SK-N-SH (cell line): ENCODE measurements at regions not wholly inside any gene's neighbourhood (a gene's known extent, or its start where the extent isn't known, plus 50 kb on each side); places are given as distances from the start of the nearest gene placed in this dataset.

ENCODE experiments used
- CTCF ChIA-PET: fragments of 300-600, 350-600 bp; formaldehyde crosslinking; extraction: SDS; loops from one replicate; lab custom pipeline; 2021; lab: Yijun Ruan, JAX
- POLR2A ChIA-PET: fragments of 350-600 bp; sonication (Branson Sonifier 250); formaldehyde crosslinking; extraction: SDS; loops from one replicate; lab custom pipeline; 2020; ENCODE audit warnings: antibody characterized with exemption, inconsistent platforms; lab: Yijun Ruan, JAX
- DNase-seq: peaks from one replicate; pipeline ENCODE4 v3.0.0; 2012
- H2AFZ ChIP-seq: fragments of 200-600 bp; sonication (generic); 2 replicates; pipeline ENCODE4 v1.8.1; 2016; ENCODE audit warnings: antibody characterized with exemption, mild to moderate bottlenecking, low read depth
- H3F3A ChIP-seq: fragments of 200-600 bp; sonication (generic); replicated peaks from 2 replicates; pipeline ENCODE3; 2016; ENCODE audit warnings: antibody characterized with exemption, mild to moderate bottlenecking; ENCODE audit not compliant: insufficient read depth
- H3K27ac ChIP-seq, 2 experiments: fragments of 200-500 bp in 1 of 2; fragments of 200-600 bp in 1 of 2; sonication (Bioruptor generic) in 1 of 2; sonication (generic), shearing (Covaris generic) in 1 of 2; 2 replicates each; pipeline versions ENCODE4 v1.5.1 to v1.6.1; 2014 to 2016; ENCODE audit warnings: low read depth in 2 of 2, inconsistent platforms in 1 of 2, low read length in 1 of 2, mild to moderate bottlenecking in 1 of 2, mixed read lengths in 1 of 2
- H3K27me3 ChIP-seq: fragments of 200-600 bp; sonication (generic), shearing (Covaris generic); 2 replicates; pipeline ENCODE4 v1.6.1; 2016; ENCODE audit warnings: mixed run types; ENCODE audit not compliant: insufficient read depth
- H3K36me3 ChIP-seq, 2 experiments: fragments of 200-500 bp in 1 of 2; fragments of 200-600 bp in 1 of 2; sonication (Bioruptor generic) in 1 of 2; sonication (generic) in 1 of 2; replicated peaks in 1 of 2; 2 replicates each; pipeline versions ENCODE3 to v1.5.1; 2014 to 2016; ENCODE audit warnings: low read length in 1 of 2, mild to moderate bottlenecking in 1 of 2; ENCODE audit not compliant: insufficient read depth in 2 of 2, control insufficient read depth in 1 of 2
- H3K4me1 ChIP-seq, 2 experiments: fragments of 200-500 bp in 1 of 2; fragments of 200-600 bp in 1 of 2; sonication (Bioruptor generic) in 1 of 2; sonication (generic), shearing (Covaris generic) in 1 of 2; 2 replicates each; pipeline versions ENCODE4 v1.5.1 to v1.6.1; 2014 to 2016; ENCODE audit warnings: low read depth in 1 of 2, low read length in 1 of 2, mixed run types in 1 of 2; ENCODE audit not compliant: insufficient read depth in 2 of 2, control insufficient read depth in 1 of 2
- H3K4me2 ChIP-seq: fragments of 200-600 bp; sonication (generic), shearing (Covaris generic); 2 replicates; pipeline ENCODE4 v1.6.1; 2017; ENCODE audit warnings: mixed run types
- H3K4me3 ChIP-seq, 2 experiments: fragments of 200-500 bp in 1 of 2; fragments of 200-600 bp in 1 of 2; sonication (Bioruptor generic) in 1 of 2; sonication (generic), shearing (Covaris generic) in 1 of 2; 2 replicates each; pipeline versions ENCODE4 v1.5.1 to v1.8.1; 2014 to 2016; ENCODE audit warnings: low read depth in 2 of 2, inconsistent platforms in 1 of 2, low read length in 1 of 2, mild to moderate bottlenecking in 1 of 2, mixed read lengths in 1 of 2, moderate library complexity in 1 of 2
- H3K79me2 ChIP-seq: fragments of 200-600 bp; sonication (generic); 2 replicates; pipeline ENCODE4 v1.8.1; 2017; ENCODE audit warnings: mild to moderate bottlenecking; ENCODE audit not compliant: insufficient read depth
- H3K9ac ChIP-seq: fragments of 200-600 bp; sonication (generic); 2 replicates; pipeline ENCODE4 v1.6.1; 2017; ENCODE audit warnings: mixed run types
- H3K9me2 ChIP-seq: fragments of 200-600 bp; sonication (generic); 2 replicates; pipeline ENCODE4 v1.6.1; 2017; ENCODE audit warnings: mixed run types
- H3K9me3 ChIP-seq: fragments of 200-600 bp; sonication (generic); 2 replicates; pipeline ENCODE4 v1.6.1; 2017; ENCODE audit warnings: mixed run types, mild to moderate bottlenecking, moderate library complexity
- H4K20me1 ChIP-seq: fragments of 200-600 bp; sonication (generic); 2 replicates; pipeline ENCODE4 v1.6.1; 2017; ENCODE audit warnings: mild to moderate bottlenecking, mixed run types; ENCODE audit not compliant: insufficient read depth
- EZH2phosphoT487 ChIP-seq: fragments of 200-600 bp; sonication (generic); IDR thresholded peaks from 2 replicates; pipeline ENCODE4 v1.6.1; 2017; ENCODE audit warnings: low read depth, mixed run types, mild to moderate bottlenecking, antibody characterized with exemption, moderate library complexity, borderline replicate concordance
- FOXJ3 ChIP-seq: sonication (generic); formaldehyde crosslinking; IDR thresholded peaks from 2 replicates; pipeline ENCODE4 v1.5.1; 2020; ENCODE audit warnings: mild to moderate bottlenecking, missing genetic modification reagents
- IRF3 ChIP-seq: fragments of 150-350 bp; IDR thresholded peaks from 2 replicates; pipeline ENCODE4 v1.6.1; 2016; ENCODE audit warnings: mild to moderate bottlenecking, low read depth, low read length
- MXI1 ChIP-seq: IDR thresholded peaks from 2 replicates; pipeline ENCODE4 v1.6.1; 2012; ENCODE audit warnings: mild to moderate bottlenecking, low read depth, low read length, improper control_type of control experiment
- NFIC ChIP-seq: IDR thresholded peaks from 2 replicates; pipeline ENCODE4 v1.4.0; 2012; ENCODE audit warnings: borderline replicate concordance
- NRF1 ChIP-seq: IDR thresholded peaks from 2 replicates; pipeline ENCODE4 v1.6.1; 2012; ENCODE audit warnings: low read depth, mild to moderate bottlenecking, low read length
- RAD21 ChIP-seq: IDR thresholded peaks from 2 replicates; pipeline ENCODE4 v1.6.1; 2012; ENCODE audit warnings: mild to moderate bottlenecking, low read length
- REST ChIP-seq: IDR thresholded peaks from 2 replicates; pipeline ENCODE4 v1.6.1; 2012; ENCODE audit warnings: mild to moderate bottlenecking, low read depth, low read length, moderate library complexity
- RFX5 ChIP-seq: IDR thresholded peaks from 2 replicates; pipeline ENCODE4 v1.6.1; 2012; ENCODE audit warnings: mild to moderate bottlenecking, improper control_type of control experiment, low read length
- RXRA ChIP-seq: IDR thresholded peaks from 2 replicates; pipeline ENCODE4 v1.4.0; 2012; ENCODE audit warnings: low read depth, mild to moderate bottlenecking, borderline replicate concordance
- SIN3A ChIP-seq: IDR thresholded peaks from 2 replicates; pipeline ENCODE4 v1.6.1; 2012; ENCODE audit warnings: low read depth, mild to moderate bottlenecking, low read length, moderate library complexity, borderline replicate concordance
- SMC3 ChIP-seq: IDR thresholded peaks from 2 replicates; pipeline ENCODE4 v1.6.1; 2012; ENCODE audit warnings: low read depth, low read length, improper control_type of control experiment
- TCF12 ChIP-seq: IDR thresholded peaks from 2 replicates; pipeline ENCODE4 v1.4.0; 2012
- TEAD4 ChIP-seq: IDR thresholded peaks from 2 replicates; pipeline ENCODE4 v1.4.0; 2012; ENCODE audit warnings: mild to moderate bottlenecking, borderline replicate concordance; ENCODE audit not compliant: insufficient read depth
- USF1 ChIP-seq: IDR thresholded peaks from 2 replicates; pipeline ENCODE4 v1.4.0; 2012; ENCODE audit warnings: low read depth, borderline replicate concordance
- YY1 ChIP-seq: IDR thresholded peaks from 2 replicates; pipeline ENCODE4 v1.4.0; 2012; ENCODE audit warnings: low read depth, mild to moderate bottlenecking
- WGBS: methylation state at CpG from one replicate; pipeline ENCODE4 v1.1.6; 2017; ENCODE audit warnings: low lambda C conversion rate; 5-methylcytosine and 5-hydroxymethylcytosine counted together
- TF ChIP-seq, protein P1 (sequence below): IDR thresholded peaks from 2 replicates; pipeline ENCODE4; 2012

DNA sequence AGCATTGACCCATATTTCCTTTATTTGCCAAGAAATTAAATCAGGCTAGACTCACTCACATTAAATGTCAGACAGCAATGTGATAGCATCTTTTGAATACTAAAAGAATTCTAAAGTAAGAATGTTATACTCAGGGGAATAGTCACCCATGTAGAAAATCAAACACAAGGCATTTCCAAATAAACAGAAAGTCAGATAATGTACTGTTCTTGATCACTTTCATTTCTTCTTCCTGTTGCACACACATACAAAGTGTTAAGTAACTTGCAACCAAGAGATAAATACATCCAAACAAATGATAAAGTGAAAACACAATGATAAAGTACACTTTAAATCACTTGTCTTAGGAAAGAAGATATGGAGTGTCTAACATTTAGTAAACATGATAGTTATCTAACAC is 1366.6 kb upstream of the MIR17HG start:
- Histone ChIP-seq H3K36me3 (no peaks in the 10 kb centered on the region), H4K20me1 (no peaks in the 10 kb centered on the region), H3K9me3 (no peaks in the 10 kb centered on the region), H3K9ac (no peak overlapping the region), H3K4me1 (no peaks in the 10 kb centered on the region; a peak in 1 of 4 replicates), H2AFZ (no peak overlapping the region), H3K27me3 (no peaks in the 10 kb centered on the region), H3K4me2 (no peak overlapping the region), H3K9me2 (no peaks in the 10 kb centered on the region), H3K79me2 (no peaks in the 10 kb centered on the region), H3K27ac (no peak overlapping the region), H3F3A (peaks cover 4% of the 10 kb centered on the region), H3K4me3 (no peak overlapping the region)
- DNase-seq: no peak
- ChIA-PET POLR2A (no interaction called here), CTCF (no interaction called here)
- no peak for TF ChIP-seq RXRA
- no peak for TF ChIP-seq MXI1
- TF ChIP-seq YY1: no peak
- TF ChIP-seq REST: no peak
- no peak for TF ChIP-seq RAD21

DNA sequence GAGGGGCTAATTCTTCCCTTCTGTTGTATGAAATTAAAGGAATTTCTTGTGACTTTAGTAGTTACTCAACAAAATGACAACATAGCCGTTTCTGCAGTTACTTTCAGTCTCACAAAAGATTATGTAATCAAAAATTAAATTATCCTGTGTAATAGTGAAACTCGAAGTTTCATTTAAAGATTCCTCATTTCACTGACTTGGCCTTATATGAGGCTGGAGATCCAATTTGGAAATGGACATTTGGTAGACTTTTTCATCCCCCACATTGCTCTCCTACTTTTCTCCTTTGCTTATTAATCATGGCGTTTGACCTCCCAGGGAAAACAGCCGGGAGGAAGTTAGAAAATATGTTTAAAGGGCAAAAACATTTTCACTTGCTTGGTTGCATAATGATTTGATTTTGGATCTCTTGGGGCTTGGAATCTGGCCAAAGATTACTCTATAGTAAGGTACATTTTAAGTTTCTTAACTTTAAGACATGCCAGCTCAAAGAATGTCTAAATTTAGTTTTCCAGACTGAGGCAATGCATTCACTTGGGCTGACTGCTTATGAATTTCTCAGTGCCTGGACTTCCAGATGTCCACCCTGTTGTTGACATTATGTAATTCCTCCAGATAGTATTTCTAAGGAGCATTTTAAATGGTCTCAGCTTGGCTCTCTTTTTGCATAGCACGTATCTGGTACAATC is 1364.9 kb upstream of the MIR17HG start:
- H2AFZ ChIP-seq: peak overlapping the region; percentile 49; the same call in 1 of the 2 replicates
- H3K27ac ChIP-seq: no peak overlapping the region
- no peak for DNase-seq
- peak overlapping the region; percentile 8; the same call in 1 of the 2 replicates for H3K4me2 ChIP-seq
- H4K20me1 ChIP-seq: no peaks in the 10 kb centered on the region
- H3F3A ChIP-seq: peaks cover 4% of the 10 kb centered on the region
- POLR2A ChIA-PET: no interaction called here
- H3K9me2 ChIP-seq: no peaks in the 10 kb centered on the region
- CTCF ChIA-PET: no interaction called here
- TF ChIP-seq TEAD4 (no peak), SMC3 (no peak), NRF1 (no peak), MXI1 (no peak), REST (no peak), RFX5 (no peak), IRF3 (no peak), NFIC (no peak), FOXJ3 (CRISPR knock-in tag) (no peak), EZH2phosphoT487 (no peak), RXRA (no peak), USF1 (no peak), SIN3A (no peak), TCF12 (no peak)
- TF ChIP-seq, protein P1, sequence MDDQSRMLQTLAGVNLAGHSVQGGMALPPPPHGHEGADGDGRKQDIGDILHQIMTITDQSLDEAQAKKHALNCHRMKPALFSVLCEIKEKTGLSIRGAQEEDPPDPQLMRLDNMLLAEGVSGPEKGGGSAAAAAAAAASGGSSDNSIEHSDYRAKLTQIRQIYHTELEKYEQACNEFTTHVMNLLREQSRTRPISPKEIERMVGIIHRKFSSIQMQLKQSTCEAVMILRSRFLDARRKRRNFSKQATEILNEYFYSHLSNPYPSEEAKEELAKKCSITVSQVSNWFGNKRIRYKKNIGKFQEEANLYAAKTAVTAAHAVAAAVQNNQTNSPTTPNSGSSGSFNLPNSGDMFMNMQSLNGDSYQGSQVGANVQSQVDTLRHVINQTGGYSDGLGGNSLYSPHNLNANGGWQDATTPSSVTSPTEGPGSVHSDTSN: no peak
- H3K9me3 ChIP-seq: no peaks in the 10 kb centered on the region
- WGBS: 29% methylated on average over 5 of the region's 5 CpGs
- H3K79me2 ChIP-seq: no peaks in the 10 kb centered on the region
- no peaks in the 10 kb centered on the region for H3K27me3 ChIP-seq
- H3K4me1 ChIP-seq: no peaks in the 10 kb centered on the region; a peak in 1 of 4 replicates
- no peak overlapping the region for H3K4me3 ChIP-seq
- H3K9ac ChIP-seq: no peak overlapping the region
- H3K36me3 ChIP-seq: no peaks in the 10 kb centered on the region
